ENCODE measurements at regions not wholly inside any gene's neighbourhood (a gene's known extent, or its start where the extent isn't known, plus 50 kb on each side); places are given as distances from the start of the nearest gene placed in this dataset.

DNA sequence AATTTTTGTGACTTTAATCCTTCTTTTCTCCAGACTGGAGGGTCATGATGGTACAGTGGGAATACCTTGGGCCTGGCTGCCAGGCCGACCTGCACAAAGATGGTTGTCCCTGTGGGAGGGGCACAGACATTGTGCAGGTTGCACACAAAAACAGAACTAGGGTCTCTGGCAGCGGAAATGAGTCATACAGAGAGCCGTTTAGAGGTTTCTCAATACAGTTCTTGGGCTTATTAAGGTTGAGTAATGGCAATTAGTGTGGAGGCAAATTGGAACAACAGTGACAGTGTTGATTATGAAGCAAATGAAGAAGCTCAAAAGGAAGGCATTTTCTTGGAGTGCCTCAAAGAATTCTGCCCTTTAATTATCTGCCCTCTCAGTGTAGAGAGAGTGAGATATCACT lies 173.6 kb downstream of the TENT4A start:
- H3K4me1 Mint-ChIP-seq (ENCODE audit: unreplicated experiment): no peaks in the 10 kb centered on the region
- TF ChIP-seq, protein P1, sequence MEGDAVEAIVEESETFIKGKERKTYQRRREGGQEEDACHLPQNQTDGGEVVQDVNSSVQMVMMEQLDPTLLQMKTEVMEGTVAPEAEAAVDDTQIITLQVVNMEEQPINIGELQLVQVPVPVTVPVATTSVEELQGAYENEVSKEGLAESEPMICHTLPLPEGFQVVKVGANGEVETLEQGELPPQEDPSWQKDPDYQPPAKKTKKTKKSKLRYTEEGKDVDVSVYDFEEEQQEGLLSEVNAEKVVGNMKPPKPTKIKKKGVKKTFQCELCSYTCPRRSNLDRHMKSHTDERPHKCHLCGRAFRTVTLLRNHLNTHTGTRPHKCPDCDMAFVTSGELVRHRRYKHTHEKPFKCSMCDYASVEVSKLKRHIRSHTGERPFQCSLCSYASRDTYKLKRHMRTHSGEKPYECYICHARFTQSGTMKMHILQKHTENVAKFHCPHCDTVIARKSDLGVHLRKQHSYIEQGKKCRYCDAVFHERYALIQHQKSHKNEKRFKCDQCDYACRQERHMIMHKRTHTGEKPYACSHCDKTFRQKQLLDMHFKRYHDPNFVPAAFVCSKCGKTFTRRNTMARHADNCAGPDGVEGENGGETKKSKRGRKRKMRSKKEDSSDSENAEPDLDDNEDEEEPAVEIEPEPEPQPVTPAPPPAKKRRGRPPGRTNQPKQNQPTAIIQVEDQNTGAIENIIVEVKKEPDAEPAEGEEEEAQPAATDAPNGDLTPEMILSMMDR (conservative IDR thresholded peaks at IDR 0.05): no peak
- no peaks in the 10 kb centered on the region for H3K27me3 Mint-ChIP-seq
- no peak overlapping the region for H3K4me3 Mint-ChIP-seq
- H3K27ac Mint-ChIP-seq: no peak overlapping the region
- H3K36me3 Mint-ChIP-seq: no peaks in the 10 kb centered on the region
- no peak for DNase-seq (ENCODE audit: extremely low spot score, unreplicated experiment)
- H3K9me3 Mint-ChIP-seq: peaks cover 9% of the 10 kb centered on the region

DNA sequence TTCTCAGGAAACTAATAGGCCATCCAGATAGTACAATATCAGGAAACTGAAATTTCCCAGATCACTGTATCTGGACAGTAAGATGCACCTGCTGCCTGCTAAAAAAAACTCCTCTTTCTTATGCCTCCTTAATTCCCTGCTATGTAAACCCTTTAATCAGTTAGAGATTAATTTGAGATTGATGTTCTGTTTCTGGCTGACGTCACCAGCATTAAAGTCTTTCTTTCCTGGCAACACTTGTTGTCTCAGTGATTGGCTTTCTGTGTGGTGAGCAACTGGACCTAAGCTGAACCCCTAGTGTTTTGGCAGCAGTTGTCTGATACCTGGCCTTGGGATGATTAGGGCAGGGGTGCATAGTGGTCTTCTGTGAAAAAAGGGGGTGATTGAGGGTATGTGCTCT lies 175.8 kb downstream of the TENT4A start:
- Mint-ChIP-seq H3K36me3 (no peaks in the 10 kb centered on the region), H3K4me3 (no peak overlapping the region), H3K4me1 (ENCODE audit: unreplicated experiment) (no peaks in the 10 kb centered on the region), H3K9me3 (peaks cover 9% of the 10 kb centered on the region), H3K27me3 (no peaks in the 10 kb centered on the region), H3K27ac (no peak overlapping the region)
- TF ChIP-seq, protein P1 (conservative IDR thresholded peaks at IDR 0.05): no peak
- DNase-seq (ENCODE audit: extremely low spot score, unreplicated experiment): no peak

DNA sequence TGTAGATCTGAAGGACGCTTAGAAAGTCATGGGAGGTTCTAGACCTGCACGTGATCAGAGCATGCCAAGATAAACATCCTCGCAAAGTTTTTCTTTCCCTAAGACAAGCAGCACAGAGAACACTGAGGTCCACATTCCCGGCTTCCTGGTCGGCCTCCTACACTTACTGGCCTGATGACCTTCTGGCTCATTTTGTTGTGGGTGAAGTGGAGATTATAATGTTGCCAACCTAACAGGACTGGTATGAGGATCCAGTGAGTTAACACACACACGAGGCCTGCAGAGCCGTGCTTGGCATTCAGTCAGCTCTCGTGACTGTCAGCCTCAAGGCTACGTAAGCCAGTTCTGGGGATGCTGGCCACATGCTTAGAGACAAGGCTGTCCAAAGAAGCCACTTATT lies 186.0 kb downstream of the TENT4A start:
- no peak for DNase-seq (ENCODE audit: extremely low spot score, unreplicated experiment)

DNA sequence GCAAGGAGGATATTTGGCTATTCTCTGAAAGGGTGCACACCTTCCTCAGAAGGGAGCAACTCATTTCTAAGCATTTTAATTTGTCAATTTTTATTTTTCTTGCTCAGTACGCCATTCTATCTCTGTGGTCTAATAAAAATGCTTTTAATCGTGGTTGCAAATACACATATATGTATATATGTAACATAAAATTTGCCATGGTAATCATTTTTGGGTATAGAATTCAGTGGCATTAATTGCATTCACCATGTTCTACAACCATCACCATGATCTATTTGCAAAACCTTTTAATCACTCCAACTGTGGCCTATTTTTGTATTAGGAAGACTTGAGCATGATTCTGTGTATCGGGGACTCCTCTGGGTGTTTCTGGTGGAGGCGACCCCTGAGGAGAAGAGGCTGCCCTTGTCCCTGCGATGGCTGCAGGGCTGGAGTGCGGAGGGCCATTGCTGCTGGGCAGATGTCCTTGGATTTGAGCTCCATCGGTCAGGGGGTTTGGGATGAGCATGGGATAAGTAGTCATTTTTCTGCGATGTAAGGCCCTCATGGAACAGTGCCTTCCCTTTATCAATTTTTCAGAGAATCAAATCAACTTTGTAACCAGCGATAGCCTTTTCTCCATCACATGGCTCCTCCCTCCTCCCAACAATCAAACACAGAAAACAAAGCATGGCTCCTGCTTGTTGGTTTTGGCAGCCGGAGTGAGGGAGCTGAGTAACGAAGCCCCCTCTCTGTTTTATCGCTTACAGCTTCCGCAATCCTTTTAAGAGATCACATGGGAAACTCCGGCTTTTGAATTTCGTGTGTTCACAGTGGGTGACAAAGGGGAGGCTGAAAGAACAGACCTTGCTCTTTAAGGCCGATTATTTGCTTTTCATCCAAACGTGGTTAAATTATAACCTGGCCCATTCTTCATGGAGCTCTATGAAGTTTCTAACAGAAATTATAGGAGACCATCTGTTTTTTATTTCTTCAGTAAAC lies 187.3 kb downstream of the TENT4A start:
- H3K36me3 Mint-ChIP-seq: no peaks in the 10 kb centered on the region
- no peak for DNase-seq (ENCODE audit: extremely low spot score, unreplicated experiment)
- H3K4me1 Mint-ChIP-seq (ENCODE audit: unreplicated experiment): peaks cover 14% of the 10 kb centered on the region
- peaks cover 9% of the 10 kb centered on the region for H3K9me3 Mint-ChIP-seq
- peak overlapping the region; percentile 59 for H3K4me3 Mint-ChIP-seq
- H3K27ac Mint-ChIP-seq: peak overlapping the region; percentile 49
- no peaks in the 10 kb centered on the region for H3K27me3 Mint-ChIP-seq
- TF ChIP-seq, protein P1 (conservative IDR thresholded peaks at IDR 0.05): no peak

More for the DNA sequence above, 186.0 kb downstream of the TENT4A start:
- no peaks in the 10 kb centered on the region for H3K36me3 Mint-ChIP-seq
- peaks cover 9% of the 10 kb centered on the region for H3K9me3 Mint-ChIP-seq
- H3K27ac Mint-ChIP-seq: no peak overlapping the region
- TF ChIP-seq, protein P1 (conservative IDR thresholded peaks at IDR 0.05): no peak
- peaks cover 14% of the 10 kb centered on the region for H3K4me1 Mint-ChIP-seq (ENCODE audit: unreplicated experiment)
- no peak overlapping the region for H3K4me3 Mint-ChIP-seq
- no peaks in the 10 kb centered on the region for H3K27me3 Mint-ChIP-seq

DNA sequence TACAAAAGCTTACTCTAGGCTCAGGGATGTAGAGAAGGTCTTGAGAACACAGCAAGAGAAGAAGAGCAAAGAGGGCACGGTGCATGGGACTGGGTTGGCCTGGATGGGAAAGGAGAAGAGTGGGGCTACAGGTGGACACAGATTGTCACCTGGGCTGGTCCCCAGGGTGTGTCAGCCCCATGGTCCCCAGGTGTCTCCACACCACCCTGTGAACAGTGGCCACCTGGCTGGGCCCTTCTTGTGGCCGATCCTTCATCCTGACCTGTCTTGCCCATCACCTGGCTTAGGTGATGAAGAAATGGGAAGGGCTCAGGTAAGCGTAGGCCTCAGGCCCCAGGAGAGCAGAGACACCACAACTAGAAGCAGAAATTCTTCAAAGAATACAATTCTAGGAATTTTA lies 188.9 kb downstream of the TENT4A start:
- TF ChIP-seq, protein P1 (conservative IDR thresholded peaks at IDR 0.05): no peak
- no peak for DNase-seq (ENCODE audit: extremely low spot score, unreplicated experiment)
- Mint-ChIP-seq H3K4me3 (no peak overlapping the region), H3K4me1 (ENCODE audit: unreplicated experiment) (peaks cover 21% of the 10 kb centered on the region), H3K27ac (no peak overlapping the region), H3K9me3 (peaks cover 9% of the 10 kb centered on the region), H3K27me3 (no peaks in the 10 kb centered on the region), H3K36me3 (no peaks in the 10 kb centered on the region)

Data from type B pancreatic cell (in vitro differentiated cells).